ENCODE measurements at regions not wholly inside any gene's neighbourhood (a gene's known extent, or its start where the extent isn't known, plus 50 kb on each side); places are given as distances from the start of the nearest gene placed in this dataset.

- TF ChIP-seq POLR2A (IDR thresholded peaks at IDR 0.05; ENCODE audit: low read depth, low read length) (no peak), TAF1 (IDR thresholded peaks at IDR 0.05; ENCODE audit: borderline replicate concordance, low read depth, low read length) (no peak), POLR2AphosphoS5 (IDR thresholded peaks at IDR 0.05; ENCODE audit: low read depth, low read length) (no peak)
Observed at GRCh38 chr3:194038960-194039359, 97.0 kb upstream of the HES1 start.

All from GM12892 (cell line).